ENCODE measurements at regions not wholly inside any gene's neighbourhood (a gene's known extent, or its start where the extent isn't known, plus 50 kb on each side); places are given as distances from the start of the nearest gene placed in this dataset.

GRCh38 chr5:4970171-4970570 lies 170.0 kb upstream of the ADAMTS16 start:
- TF ChIP-seq CTCF (conservative IDR thresholded peaks at IDR 0.05; ENCODE audit: low read length): no peak
- no peak for TF ChIP-seq EZH2phosphoT487 (IDR thresholded peaks at IDR 0.05; ENCODE audit: borderline replicate concordance, low read depth, low read length)

Data from OCI-LY7 (cell line).